GM12878 (cell line): ENCODE measurements at regions not wholly inside any gene's neighbourhood (a gene's known extent, or its start where the extent isn't known, plus 50 kb on each side); places are given as distances from the start of the nearest gene placed in this dataset.

ENCODE experiments used
- ATAC-seq: fragments of 200-7000 bp; cut with Tn5 transposase; 3 replicates; pipeline ENCODE4 v1.9.1; 2020; ENCODE audit warnings: mild to moderate bottlenecking, moderate library complexity
- BruUV-seq: library from RNA; stranded (reverse); fragments of 400-500 nt; replicated peaks from 2 replicates; lab custom pipeline; 2021; lab: Mats Ljungman, UMichigan
- CTCF ChIA-PET: fragments of 300-600 bp; sonication (Branson Sonifier 250); formaldehyde crosslinking; extraction: SDS; loops from one replicate; lab custom pipeline; 2021; ENCODE audit warnings: inconsistent platforms; lab: Yijun Ruan, JAX
- POLR2A ChIA-PET: fragments of 350-600 bp; formaldehyde crosslinking; extraction: SDS; loops from one replicate; lab custom pipeline; 2021; ENCODE audit warnings: inconsistent platforms; lab: Charles Lee
- RAD21 ChIA-PET: fragments of 300-600 bp; sonication (Branson Sonifier 250); formaldehyde crosslinking; loops from one replicate; lab custom pipeline; 2023; ENCODE audit warnings: antibody characterized with exemption; ENCODE audit not compliant: unreplicated experiment; lab: Charles Lee
- SMC1A ChIA-PET: fragments of 300-600 bp; sonication (Branson Sonifier 250); formaldehyde crosslinking; loops from one replicate; lab custom pipeline; 2023; ENCODE audit not compliant: unreplicated experiment, uncharacterized antibody; lab: Charles Lee
- DNase-seq: peaks from one replicate; pipeline ENCODE4 v3.0.0-alpha.2; 2011; ENCODE audit warnings: low read depth, low spot score
- FAIRE-seq: peaks from 3 replicates; lab custom pipeline; 2011; peaks lifted over from hg19 to GRCh38; lab: Jason Lieb, UNC
- H2AFZ ChIP-seq: 2 replicates; pipeline ENCODE4 v1.6.0; 2011; ENCODE audit warnings: low read depth, low read length, control low read depth; ENCODE audit not compliant: control insufficient read depth
- H3K27ac ChIP-seq: 2 replicates; pipeline ENCODE4 v1.5.1; 2011; ENCODE audit warnings: control low read depth; ENCODE audit not compliant: control insufficient read depth, insufficient read depth
- H3K27me3 ChIP-seq, 2 experiments: replicated peaks in 1 of 2; 2 replicates each; pipeline versions ENCODE4 v1.6.0 to v1.6.1; 2011; ENCODE audit warnings: low read length in 1 of 2; ENCODE audit not compliant: control insufficient read depth in 2 of 2, insufficient read depth in 2 of 2
- H3K36me3 ChIP-seq, 2 experiments: 2 replicates each; pipeline ENCODE4 v1.5.1; 2011; ENCODE audit warnings: low read length in 1 of 2; ENCODE audit not compliant: control insufficient read depth in 2 of 2, insufficient read depth in 2 of 2
- H3K4me1 ChIP-seq: 2 replicates; pipeline ENCODE4 v1.6.1; 2011; ENCODE audit warnings: mild to moderate bottlenecking, low read length, moderate library complexity, mixed read lengths; ENCODE audit not compliant: control insufficient read depth, insufficient read depth
- H3K4me2 ChIP-seq: 2 replicates; pipeline ENCODE4 v1.6.0; 2011; ENCODE audit warnings: control low read depth; ENCODE audit not compliant: control insufficient read depth, insufficient read depth
- H3K4me3 ChIP-seq: fragments of 200-600 bp; sonication (generic); 2 replicates; pipeline ENCODE4 v1.5.1; 2016
- H3K79me2 ChIP-seq: 2 replicates; pipeline ENCODE4 v1.6.0; 2011; ENCODE audit warnings: low read length; ENCODE audit not compliant: control insufficient read depth, insufficient read depth
- H3K9ac ChIP-seq: 2 replicates; pipeline ENCODE4 v1.8.0; 2011; ENCODE audit warnings: low read length, control low read depth, mixed read lengths; ENCODE audit not compliant: control insufficient read depth, insufficient read depth
- H3K9me3 ChIP-seq: replicated peaks from 3 replicates; pipeline ENCODE4 v1.5.1; 2011; ENCODE audit warnings: mild to moderate bottlenecking, low read length; ENCODE audit not compliant: control insufficient read depth, insufficient read depth
- H4K20me1 ChIP-seq: 2 replicates; pipeline ENCODE4 v1.6.0; 2011; ENCODE audit not compliant: control insufficient read depth, insufficient read depth
- BRCA1 ChIP-seq: IDR thresholded peaks from 2 replicates; pipeline ENCODE4 v1.6.1; 2011; ENCODE audit warnings: low read depth, low read length, improper control_type of control experiment
- CBFB ChIP-seq: IDR thresholded peaks from 2 replicates; pipeline ENCODE4 v1.6.1; 2016; ENCODE audit warnings: antibody characterized with exemption, low read depth
- KDM1A ChIP-seq: fragments of 200-600 bp; sonication (generic); IDR thresholded peaks from 2 replicates; pipeline ENCODE4 v1.6.1; 2016; ENCODE audit warnings: borderline replicate concordance
- MEF2B ChIP-seq: fragments of 450-650 bp; IDR thresholded peaks from 2 replicates; pipeline ENCODE4 v1.6.1; 2018; ENCODE audit warnings: mild to moderate bottlenecking, moderate library complexity; ENCODE audit not compliant: partially characterized antibody, poor library complexity, severe bottlenecking
- MYC ChIP-seq: IDR thresholded peaks from 2 replicates; pipeline ENCODE4 v1.6.1; 2011; ENCODE audit warnings: mild to moderate bottlenecking, low read length, moderate library complexity, inconsistent platforms; ENCODE audit not compliant: insufficient read depth, insufficient replicate concordance, insufficient read length, severe bottlenecking
- NR2F1 ChIP-seq: fragments of 450-650 bp; conservative IDR thresholded peaks from 2 replicates; pipeline ENCODE4 v1.6.1; 2017; ENCODE audit warnings: mild to moderate bottlenecking
- ZNF592 ChIP-seq: fragments of 450-650 bp; IDR thresholded peaks from 2 replicates; pipeline ENCODE4 v1.6.1; 2017; ENCODE audit warnings: mild to moderate bottlenecking, moderate library complexity
- WGBS: methylation state at CpG from one replicate; pipeline ENCODE4 v1.1.6; 2016; ENCODE audit warnings: low lambda C conversion rate; ENCODE audit not compliant: insufficient replicate concordance, insufficient coverage; ENCODE audit errors: missing lambda C conversion rate; 5-methylcytosine and 5-hydroxymethylcytosine counted together
- in situ Hi-C: fragments of 300-500 bp; cut with MboI; formaldehyde crosslinking; loops from 9 replicates; pipeline ENCODE4 v1.14.3; 2018; ENCODE audit warnings: mixed read lengths
- intact Hi-C: fragments of 100-400 bp; cut with micrococcal nuclease; formaldehyde crosslinking; loops from one replicate; pipeline ENCODE4 v1.14.2; 2022; ENCODE audit not compliant: unreplicated experiment

DNA sequence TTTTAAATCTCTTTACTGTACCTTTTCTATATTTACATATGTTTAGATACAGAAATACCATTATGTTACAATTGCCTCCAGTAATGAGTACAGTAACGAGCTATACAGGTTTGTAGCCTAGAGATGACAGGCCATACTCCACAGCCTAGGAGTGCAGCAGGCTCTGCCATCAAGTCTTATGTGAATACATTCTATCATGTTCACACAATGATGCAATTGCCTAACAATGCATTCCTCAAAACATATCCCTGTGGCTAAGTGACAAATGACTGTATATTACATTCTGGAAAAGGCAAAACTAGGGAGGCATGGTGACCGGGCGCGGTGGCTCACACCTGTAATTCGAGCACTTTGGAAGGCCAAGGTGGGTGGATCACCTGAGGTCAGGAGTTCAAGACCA, 192.4 kb upstream of the IGF1R start (continued):
- TF ChIP-seq ZNF592 (no peak), MEF2B (no peak), KDM1A (no peak), MYC (no peak)

DNA sequence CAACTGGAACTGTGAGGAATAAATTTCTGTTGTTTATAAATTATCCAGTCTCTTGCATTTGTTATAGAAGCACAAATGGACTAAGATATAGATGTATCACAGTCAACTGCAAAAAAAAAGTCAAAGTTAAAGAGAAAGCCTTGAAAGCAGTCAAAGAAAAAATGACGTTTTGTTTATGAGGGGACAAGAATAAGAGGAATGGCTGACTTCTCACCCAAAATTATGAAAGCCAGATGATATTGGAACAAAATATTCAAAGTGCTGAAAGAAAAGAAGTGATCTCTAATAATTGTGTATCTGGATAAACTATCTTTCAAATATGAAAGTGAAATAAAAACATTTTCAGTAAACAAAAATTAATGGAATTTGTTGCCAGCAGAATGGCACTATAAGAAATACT, 171.8 kb upstream of the IGF1R start:
- Histone ChIP-seq H3K36me3 (no peaks in the 10 kb centered on the region), H3K4me1 (no peaks in the 10 kb centered on the region), H3K9ac (no peak overlapping the region), H3K27me3 (no peaks in the 10 kb centered on the region), H3K27ac (no peak overlapping the region), H3K79me2 (no peaks in the 10 kb centered on the region), H4K20me1 (no peaks in the 10 kb centered on the region), H3K4me3 (no peak overlapping the region), H2AFZ (no peak overlapping the region), H3K4me2 (no peak overlapping the region), H3K9me3 (no peaks in the 10 kb centered on the region; the same call in 2 of the 3 replicates)
- TF ChIP-seq CBFB (no peak), NR2F1 (no peak), BRCA1 (no peak)
- in situ Hi-C loops (no loop called here), intact Hi-C loops (no loop called here)
- ChIA-PET CTCF (no interaction called here), POLR2A (no interaction called here), SMC1A (no interaction called here), RAD21 (no interaction called here)
- no TSS peak for BruUV-seq
- ATAC-seq (no peak), DNase-seq (no peak), FAIRE-seq (no peak)
- WGBS: 4% methylated on average over 1 of the region's 1 CpG
